ENCODE measurements at regions not wholly inside any gene's neighbourhood (a gene's known extent, or its start where the extent isn't known, plus 50 kb on each side); places are given as distances from the start of the nearest gene placed in this dataset.

DNA sequence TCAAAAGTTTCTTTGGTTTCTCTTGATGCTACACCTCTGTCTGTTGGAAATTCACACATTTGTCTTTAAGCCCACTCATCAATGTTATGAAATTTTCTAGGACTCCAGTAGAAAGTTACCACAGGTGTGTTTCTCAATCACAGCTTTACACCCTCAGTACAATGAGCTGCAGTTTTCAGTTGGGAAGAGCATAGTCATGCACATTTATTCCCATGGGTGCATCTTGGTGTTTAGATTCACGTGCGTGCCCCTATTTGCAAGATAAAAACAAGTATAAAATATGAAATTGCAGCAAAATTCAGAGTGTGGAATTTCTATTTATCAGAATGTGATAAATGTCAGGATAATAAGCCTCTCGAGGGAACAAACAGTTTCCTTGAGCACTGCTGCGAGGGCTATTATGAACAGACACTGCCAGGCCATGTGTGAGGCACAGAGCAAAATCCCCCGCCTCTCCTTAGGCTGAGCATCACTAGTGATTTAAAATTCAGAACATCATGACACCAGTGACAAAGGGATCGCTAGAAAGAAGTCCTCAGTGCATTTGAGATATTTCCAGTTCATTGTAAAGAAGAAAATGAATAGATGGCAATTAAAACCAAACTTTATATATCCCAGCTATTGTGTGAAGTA lies 512.2 kb upstream of the TCF4 start:
- BruUV-seq (replicated peaks), result no TSS peak
- Histone ChIP-seq H3K79me2 (ENCODE audit: control insufficient read depth, insufficient read depth, low read length) (no peaks in the 10 kb centered on the region), H3K9me1 (ENCODE audit: control insufficient read depth, insufficient read depth, low read length) (no peaks in the 10 kb centered on the region), H3K27me3 (ENCODE audit: control insufficient read depth in 2 of 2, insufficient read depth in 2 of 2, low read length in 2 of 2) (no peaks in the 10 kb centered on the region), H2AFZ (ENCODE audit: low read depth, low read length) (no peak overlapping the region), H3K4me2 (ENCODE audit: insufficient read depth, low read length) (no peak overlapping the region), H3K4me1 (replicated peaks in 1 of 2; ENCODE audit: control insufficient read depth in 2 of 2, insufficient read depth in 2 of 2, low read length in 2 of 2) (no peaks in the 10 kb centered on the region), H3K9me3 (replicated peaks; ENCODE audit: control insufficient read depth, insufficient read depth, low read depth, low read length) (no peaks in the 10 kb centered on the region), H4K20me1 (replicated peaks; ENCODE audit: control insufficient read depth, insufficient read depth, low read length) (no peaks in the 10 kb centered on the region), H3K27ac (ENCODE audit: extremely low read depth, low read depth, low read length) (no peak overlapping the region), H3K4me3 (no peak overlapping the region), H3K36me3 (ENCODE audit: control insufficient read depth, insufficient read depth, low read length) (no peaks in the 10 kb centered on the region), H3K9ac (ENCODE audit: insufficient read depth in 1 of 2, low read depth in 2 of 2, low read length in 2 of 2) (no peak overlapping the region)
- POLR2A ChIA-PET, result no interaction called here
- 0% methylated on average over 5 of the region's 6 CpGs for WGBS (ENCODE audit: insufficient coverage, low coverage, missing lambda C conversion rate)
- in situ Hi-C loops (cut with MboI) (no loop called here), intact Hi-C loops (cut with micrococcal nuclease) (no loop called here)
- ATAC-seq, result no peak
- no peak for FAIRE-seq
- no peak for DNase-seq (ENCODE audit: extremely low read depth in 1 of 4, low spot score in 3 of 4)
- CTCF ChIA-PET (ENCODE audit: low intra/inter-chr PET ratio), result no interaction called here
- TF ChIP-seq SOX6 (IDR thresholded peaks at IDR 0.05) (no peak), HNRNPUL1 (IDR thresholded peaks at IDR 0.05; ENCODE audit: low read length) (no peak), KAT8 (IDR thresholded peaks at IDR 0.05; ENCODE audit: low read depth) (no peak), ZNF445 (CRISPR knock-in tag; IDR thresholded peaks at IDR 0.05; ENCODE audit: low read depth) (no peak), HMG20A (CRISPR knock-in tag; conservative IDR thresholded peaks at IDR 0.05) (no peak), SMARCA4 (IDR thresholded peaks at IDR 0.05) (no peak), CHCHD3 (CRISPR knock-in tag; IDR thresholded peaks at IDR 0.05) (no peak), RBM34 (IDR thresholded peaks at IDR 0.05; ENCODE audit: borderline replicate concordance, insufficient read depth, low read length) (no peak), NCOA1 (IDR thresholded peaks at IDR 0.05; ENCODE audit: low read depth) (no peak), MYBL2 (IDR thresholded peaks at IDR 0.05; ENCODE audit: low read depth) (no peak), MYBL2 (CRISPR knock-in tag; IDR thresholded peaks at IDR 0.05; ENCODE audit: borderline replicate concordance) (no peak), KLF6 (CRISPR knock-in tag; IDR thresholded peaks at IDR 0.05; ENCODE audit: borderline replicate concordance) (no peak), HSF4 (CRISPR knock-in tag; IDR thresholded peaks at IDR 0.05; ENCODE audit: borderline replicate concordance) (no peak)
- TF ChIP-seq, protein P1, sequence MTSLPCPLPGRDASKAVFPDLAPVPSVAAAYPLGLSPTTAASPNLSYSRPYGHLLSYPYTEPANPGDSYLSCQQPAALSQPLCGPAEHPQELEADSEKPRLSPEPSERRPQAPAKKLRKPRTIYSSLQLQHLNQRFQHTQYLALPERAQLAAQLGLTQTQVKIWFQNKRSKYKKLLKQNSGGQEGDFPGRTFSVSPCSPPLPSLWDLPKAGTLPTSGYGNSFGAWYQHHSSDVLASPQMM (CRISPR knock-in tag; IDR thresholded peaks at IDR 0.05), result no peak
- TF ChIP-seq, protein P2, sequence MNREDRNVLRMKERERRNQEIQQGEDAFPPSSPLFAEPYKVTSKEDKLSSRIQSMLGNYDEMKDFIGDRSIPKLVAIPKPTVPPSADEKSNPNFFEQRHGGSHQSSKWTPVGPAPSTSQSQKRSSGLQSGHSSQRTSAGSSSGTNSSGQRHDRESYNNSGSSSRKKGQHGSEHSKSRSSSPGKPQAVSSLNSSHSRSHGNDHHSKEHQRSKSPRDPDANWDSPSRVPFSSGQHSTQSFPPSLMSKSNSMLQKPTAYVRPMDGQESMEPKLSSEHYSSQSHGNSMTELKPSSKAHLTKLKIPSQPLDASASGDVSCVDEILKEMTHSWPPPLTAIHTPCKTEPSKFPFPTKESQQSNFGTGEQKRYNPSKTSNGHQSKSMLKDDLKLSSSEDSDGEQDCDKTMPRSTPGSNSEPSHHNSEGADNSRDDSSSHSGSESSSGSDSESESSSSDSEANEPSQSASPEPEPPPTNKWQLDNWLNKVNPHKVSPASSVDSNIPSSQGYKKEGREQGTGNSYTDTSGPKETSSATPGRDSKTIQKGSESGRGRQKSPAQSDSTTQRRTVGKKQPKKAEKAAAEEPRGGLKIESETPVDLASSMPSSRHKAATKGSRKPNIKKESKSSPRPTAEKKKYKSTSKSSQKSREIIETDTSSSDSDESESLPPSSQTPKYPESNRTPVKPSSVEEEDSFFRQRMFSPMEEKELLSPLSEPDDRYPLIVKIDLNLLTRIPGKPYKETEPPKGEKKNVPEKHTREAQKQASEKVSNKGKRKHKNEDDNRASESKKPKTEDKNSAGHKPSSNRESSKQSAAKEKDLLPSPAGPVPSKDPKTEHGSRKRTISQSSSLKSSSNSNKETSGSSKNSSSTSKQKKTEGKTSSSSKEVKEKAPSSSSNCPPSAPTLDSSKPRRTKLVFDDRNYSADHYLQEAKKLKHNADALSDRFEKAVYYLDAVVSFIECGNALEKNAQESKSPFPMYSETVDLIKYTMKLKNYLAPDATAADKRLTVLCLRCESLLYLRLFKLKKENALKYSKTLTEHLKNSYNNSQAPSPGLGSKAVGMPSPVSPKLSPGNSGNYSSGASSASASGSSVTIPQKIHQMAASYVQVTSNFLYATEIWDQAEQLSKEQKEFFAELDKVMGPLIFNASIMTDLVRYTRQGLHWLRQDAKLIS (CRISPR knock-in tag; IDR thresholded peaks at IDR 0.05), result no peak
